RWPE2 (cell line): ENCODE measurements at regions not wholly inside any gene's neighbourhood (a gene's known extent, or its start where the extent isn't known, plus 50 kb on each side); places are given as distances from the start of the nearest gene placed in this dataset.
"Not testable (repeated sequence)": the region's sequence is repeated elsewhere in the genome, so short reads cannot be mapped to it uniquely, and the experiment has no call there.

Experiments
- ATAC-seq: fragments of 200-7000 bp; cut with Tn5 transposase; 3 replicates; pipeline ENCODE4 v1.9.1; 2021; ENCODE audit warnings: low read depth
- DNase-seq: peaks from one replicate; pipeline ENCODE4 v3.0.0-alpha.2; 2020; ENCODE audit warnings: low spot score
- H3K27ac ChIP-seq: fragments of 450-650 bp; 2 replicates; pipeline ENCODE4 v1.5.1; 2017; ENCODE audit warnings: mild to moderate bottlenecking; ENCODE audit not compliant: poor library complexity, severe bottlenecking
- H3K27me3 ChIP-seq: fragments of 250-450 bp; sonication (Bioruptor Pico); 2 replicates; pipeline ENCODE4 v1.5.1; 2021; ENCODE audit warnings: mild to moderate bottlenecking, moderate library complexity; ENCODE audit not compliant: insufficient read depth, poor library complexity, severe bottlenecking
- H3K36me3 ChIP-seq: fragments of 250-450 bp; sonication (Bioruptor Pico); 2 replicates; pipeline ENCODE4 v1.5.1; 2020; ENCODE audit warnings: low read depth, mild to moderate bottlenecking, moderate library complexity
- H3K4me1 ChIP-seq: fragments of 250-450 bp; sonication (Bioruptor Pico); 2 replicates; pipeline ENCODE4 v1.5.1; 2021; ENCODE audit warnings: mild to moderate bottlenecking, moderate library complexity; ENCODE audit not compliant: insufficient read depth, poor library complexity, severe bottlenecking
- H3K4me3 ChIP-seq: fragments of 250-450 bp; sonication (Bioruptor Pico); 2 replicates; pipeline ENCODE4 v1.5.1; 2021; ENCODE audit warnings: mild to moderate bottlenecking, moderate library complexity; ENCODE audit not compliant: severe bottlenecking
- H3K9me3 ChIP-seq: fragments of 250-450 bp; sonication (Bioruptor Pico); 2 replicates; pipeline ENCODE4 v1.5.1; 2021; ENCODE audit warnings: mild to moderate bottlenecking, moderate library complexity; ENCODE audit not compliant: severe bottlenecking
- TF ChIP-seq, protein P1 (sequence below): fragments of 450-650 bp; IDR thresholded peaks from one replicate; pipeline ENCODE4 v1.5.1; 2017; ENCODE audit warnings: mild to moderate bottlenecking, moderate library complexity; ENCODE audit not compliant: poor library complexity, severe bottlenecking

DNA sequence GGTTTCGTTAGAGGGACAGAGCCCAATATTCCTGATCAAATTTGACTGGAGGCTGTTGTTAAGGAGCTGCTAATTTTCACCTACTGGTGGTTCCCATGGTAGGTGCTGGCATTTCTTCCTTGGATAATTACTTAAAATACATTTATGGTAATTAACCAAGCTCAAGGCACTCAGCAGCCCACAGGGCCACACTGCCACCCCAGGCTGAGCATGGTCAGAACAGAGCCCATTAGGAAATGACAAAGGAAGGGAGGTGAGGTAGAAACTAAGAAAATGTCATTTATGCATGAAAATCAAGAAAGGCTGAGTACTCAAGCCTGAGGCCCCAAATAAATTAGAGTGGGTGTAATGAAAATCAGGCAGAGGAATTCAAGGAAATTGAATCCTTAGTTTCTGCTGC, 510.2 kb upstream of the GYPC start:
- no peaks in the 10 kb centered on the region for H3K9me3 ChIP-seq
- no peak for ATAC-seq
- no peak overlapping the region for H3K4me3 ChIP-seq
- no peak overlapping the region for H3K27ac ChIP-seq
- TF ChIP-seq, protein P1, sequence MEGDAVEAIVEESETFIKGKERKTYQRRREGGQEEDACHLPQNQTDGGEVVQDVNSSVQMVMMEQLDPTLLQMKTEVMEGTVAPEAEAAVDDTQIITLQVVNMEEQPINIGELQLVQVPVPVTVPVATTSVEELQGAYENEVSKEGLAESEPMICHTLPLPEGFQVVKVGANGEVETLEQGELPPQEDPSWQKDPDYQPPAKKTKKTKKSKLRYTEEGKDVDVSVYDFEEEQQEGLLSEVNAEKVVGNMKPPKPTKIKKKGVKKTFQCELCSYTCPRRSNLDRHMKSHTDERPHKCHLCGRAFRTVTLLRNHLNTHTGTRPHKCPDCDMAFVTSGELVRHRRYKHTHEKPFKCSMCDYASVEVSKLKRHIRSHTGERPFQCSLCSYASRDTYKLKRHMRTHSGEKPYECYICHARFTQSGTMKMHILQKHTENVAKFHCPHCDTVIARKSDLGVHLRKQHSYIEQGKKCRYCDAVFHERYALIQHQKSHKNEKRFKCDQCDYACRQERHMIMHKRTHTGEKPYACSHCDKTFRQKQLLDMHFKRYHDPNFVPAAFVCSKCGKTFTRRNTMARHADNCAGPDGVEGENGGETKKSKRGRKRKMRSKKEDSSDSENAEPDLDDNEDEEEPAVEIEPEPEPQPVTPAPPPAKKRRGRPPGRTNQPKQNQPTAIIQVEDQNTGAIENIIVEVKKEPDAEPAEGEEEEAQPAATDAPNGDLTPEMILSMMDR = no peak
- DNase-seq = no peak
- H3K27me3 ChIP-seq = no peaks in the 10 kb centered on the region
- no peaks in the 10 kb centered on the region for H3K4me1 ChIP-seq
- H3K36me3 ChIP-seq = no peaks in the 10 kb centered on the region

DNA sequence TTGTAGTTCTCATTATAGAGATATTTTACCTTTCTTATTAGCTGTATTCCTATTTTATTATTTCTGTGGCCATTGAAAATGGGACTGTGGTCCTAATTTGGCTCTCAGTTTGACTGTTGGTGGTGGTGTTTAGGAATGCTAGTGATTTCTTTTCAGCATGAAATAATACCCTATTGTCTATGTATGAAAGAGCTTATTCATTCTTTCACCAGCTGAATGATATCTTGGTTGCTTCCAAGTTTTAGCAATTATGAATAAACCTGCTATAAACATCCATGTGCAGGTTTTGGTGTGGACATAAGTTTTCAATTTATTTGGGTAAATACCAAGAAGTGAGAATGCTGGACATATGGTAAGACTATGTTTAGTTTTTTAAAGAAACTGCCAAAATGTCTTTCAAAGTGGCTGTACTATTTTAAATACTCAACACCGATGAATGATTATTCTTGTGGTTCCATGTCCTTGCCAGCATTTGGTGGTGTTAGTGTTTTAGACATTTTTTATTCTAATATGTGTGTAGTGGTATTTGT, 501.6 kb upstream of the GYPC start:
- TF ChIP-seq, protein P1 = no peak
- Histone ChIP-seq H3K27me3 (no peaks in the 10 kb centered on the region), H3K4me3 (no peak overlapping the region), H3K9me3 (no peaks in the 10 kb centered on the region), H3K27ac (no peak overlapping the region), H3K36me3 (no peaks in the 10 kb centered on the region), H3K4me1 (no peaks in the 10 kb centered on the region)
- no peak for DNase-seq
- ATAC-seq = no peak

DNA sequence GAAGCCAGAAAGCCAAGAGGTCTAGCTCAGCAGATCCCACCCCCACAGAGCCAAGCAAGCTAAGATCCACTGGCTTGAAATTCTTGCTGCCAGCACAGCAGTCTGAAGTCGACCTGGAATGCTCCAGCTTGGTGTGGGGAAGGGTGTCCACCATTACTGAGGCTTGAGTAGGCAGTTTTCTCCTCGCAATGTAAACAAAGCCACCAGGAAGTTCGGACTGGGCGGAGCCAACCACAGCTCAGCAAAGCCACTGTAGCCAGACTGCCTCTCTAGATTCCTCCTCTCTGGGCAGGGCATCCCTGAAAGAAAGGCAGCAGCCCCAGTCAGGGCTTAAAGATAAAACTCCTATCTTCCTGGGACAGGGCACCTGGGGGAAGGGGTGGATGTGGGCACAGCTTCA, 495.0 kb upstream of the GYPC start:
- H3K9me3 ChIP-seq, ATAC-seq, H3K27me3 ChIP-seq, H3K4me3 ChIP-seq, H3K36me3 ChIP-seq, DNase-seq, H3K4me1 ChIP-seq, H3K27ac ChIP-seq: not testable (repeated sequence)

DNA sequence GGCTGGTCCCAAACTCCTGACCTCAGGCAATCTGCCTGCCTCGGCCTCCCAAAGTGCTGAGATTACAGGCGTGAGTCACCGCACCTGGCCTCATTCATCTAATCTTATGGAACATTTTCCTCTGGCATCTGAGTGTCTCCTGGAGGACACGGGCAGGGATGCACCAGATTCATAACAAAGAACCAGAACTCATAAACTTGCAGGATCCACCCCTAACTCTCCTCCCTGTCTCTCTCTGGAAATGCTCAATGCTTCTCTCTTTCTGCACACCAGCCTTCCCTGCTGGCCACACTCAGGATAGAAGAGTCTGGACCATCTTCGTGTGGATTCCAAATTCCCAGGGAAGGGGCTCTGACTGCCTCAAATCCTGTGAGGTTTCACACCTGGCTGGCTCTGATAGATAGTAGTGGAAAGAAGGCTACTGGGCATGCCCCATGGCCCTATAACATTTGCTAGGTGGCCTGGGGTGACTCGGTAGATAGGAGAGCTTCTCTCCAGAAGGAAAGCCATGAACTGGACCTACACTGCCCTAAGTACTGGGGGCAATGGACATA, 483.2 kb upstream of the GYPC start:
- H3K27me3 ChIP-seq = no peaks in the 10 kb centered on the region
- no peaks in the 10 kb centered on the region for H3K36me3 ChIP-seq
- no peak overlapping the region for H3K4me3 ChIP-seq
- H3K9me3 ChIP-seq = peaks cover 1% of the 10 kb centered on the region
- H3K4me1 ChIP-seq = no peaks in the 10 kb centered on the region
- H3K27ac ChIP-seq = no peak overlapping the region
- TF ChIP-seq, protein P1 = no peak
- DNase-seq (no peak), ATAC-seq (no peak)

DNA sequence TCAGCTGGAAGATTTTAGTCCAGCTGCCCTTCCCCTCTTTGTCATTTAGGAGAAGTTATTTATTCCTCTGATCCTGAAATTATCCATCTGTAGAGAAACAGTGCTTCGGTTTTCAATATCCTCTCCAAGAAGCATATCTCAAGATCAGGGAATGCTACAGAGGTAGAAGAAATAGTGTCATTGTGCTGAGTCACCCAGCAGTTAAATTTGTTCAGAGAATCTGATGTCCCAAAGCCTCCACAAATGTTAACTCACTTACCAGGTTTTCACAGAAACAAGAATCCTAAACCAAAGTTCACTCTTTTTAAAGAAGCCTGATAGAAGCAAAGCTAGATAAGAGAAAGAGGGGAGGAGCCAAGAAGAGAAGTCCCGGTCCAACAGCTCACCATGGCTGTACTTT, 480.7 kb upstream of the GYPC start:
- Histone ChIP-seq H3K36me3 (no peaks in the 10 kb centered on the region), H3K4me1 (no peaks in the 10 kb centered on the region), H3K27ac (no peak overlapping the region), H3K4me3 (no peak overlapping the region), H3K9me3 (peaks cover 1% of the 10 kb centered on the region), H3K27me3 (no peaks in the 10 kb centered on the region)
- DNase-seq (no peak), ATAC-seq (no peak)
- TF ChIP-seq, protein P1 = no peak
